SU-DHL-6 (cell line): ENCODE measurements at regions not wholly inside any gene's neighbourhood (a gene's known extent, or its start where the extent isn't known, plus 50 kb on each side); places are given as distances from the start of the nearest gene placed in this dataset.
"Not testable (repeated sequence)": the region's sequence is repeated elsewhere in the genome, so short reads cannot be mapped to it uniquely, and the experiment has no call there.

ENCODE experiments used
- H2AFZ ChIP-seq: fragments of 200-600 bp; sonication (generic); 2 replicates; pipeline ENCODE4 v1.6.1; 2014; ENCODE audit warnings: low read depth, mild to moderate bottlenecking, moderate library complexity, mixed read lengths, antibody characterized with exemption, low read length; ENCODE audit not compliant: severe bottlenecking
- H3F3A ChIP-seq: fragments of 200-600 bp; shearing (Covaris generic); 2 replicates; pipeline ENCODE4 v1.6.0; 2016; ENCODE audit warnings: antibody characterized with exemption, mild to moderate bottlenecking; ENCODE audit not compliant: insufficient read depth
- H3K27ac ChIP-seq: fragments of 200-600 bp; sonication (generic); 2 replicates; pipeline ENCODE4 v1.5.1; 2016; ENCODE audit warnings: low read depth, mild to moderate bottlenecking, low read length, moderate library complexity, mixed read lengths
- H3K27me3 ChIP-seq: fragments of 200-600 bp; sonication (generic), shearing (Covaris generic); 2 replicates; pipeline ENCODE4 v1.6.0; 2014; ENCODE audit warnings: mild to moderate bottlenecking, low read length
- H3K36me3 ChIP-seq: fragments of 200-600 bp; sonication (generic); 2 replicates; pipeline ENCODE4 v1.6.1; 2014; ENCODE audit warnings: mild to moderate bottlenecking, low read length, mixed read lengths
- H3K4me2 ChIP-seq: fragments of 300-600, 200-600 bp; shearing (Covaris generic), sonication (generic); 2 replicates; pipeline ENCODE4 v1.6.0; 2014; ENCODE audit warnings: low read length, low read depth, mild to moderate bottlenecking; ENCODE audit not compliant: poor library complexity, severe bottlenecking
- H3K4me3 ChIP-seq: fragments of 200-600 bp; sonication (generic); 2 replicates; pipeline ENCODE4 v1.5.1; 2014; ENCODE audit warnings: antibody characterized with exemption, low read length, mild to moderate bottlenecking, mixed read lengths; ENCODE audit not compliant: insufficient read depth, poor library complexity, severe bottlenecking
- H3K79me2 ChIP-seq: fragments of 200-600 bp; sonication (generic); 2 replicates; pipeline ENCODE4 v1.6.1; 2014; ENCODE audit warnings: mild to moderate bottlenecking, low read length, moderate library complexity; ENCODE audit not compliant: insufficient read depth
- H3K9ac ChIP-seq: fragments of 200-600 bp; sonication (generic); 2 replicates; pipeline ENCODE4 v1.7.0; 2014; ENCODE audit warnings: mild to moderate bottlenecking, low read length
- H3K9me2 ChIP-seq: fragments of 200-600 bp; sonication (generic); replicated peaks from 2 replicates; pipeline ENCODE4 v1.6.1; 2014; ENCODE audit warnings: low read length; ENCODE audit not compliant: insufficient read depth
- H3K9me3 ChIP-seq: fragments of 200-600 bp; sonication (generic); 2 replicates; pipeline ENCODE4 v1.6.1; 2014; ENCODE audit warnings: low read length, mixed read lengths; ENCODE audit not compliant: insufficient read depth
- H4K20me1 ChIP-seq: fragments of 200-600 bp; sonication (generic); 2 replicates; pipeline ENCODE4 v1.6.1; 2014; ENCODE audit warnings: low read depth, mild to moderate bottlenecking, antibody characterized with exemption, low read length, moderate library complexity, mixed read lengths
- EZH2phosphoT487 ChIP-seq: fragments of 200-600 bp; sonication (generic), shearing (Covaris generic); conservative IDR thresholded peaks from 2 replicates; pipeline ENCODE4 v1.6.1; 2018; ENCODE audit warnings: mild to moderate bottlenecking, antibody characterized with exemption, low read length, moderate library complexity, mixed read lengths
- TF ChIP-seq, protein P1 (sequence below): fragments of 200-600 bp; sonication (generic); IDR thresholded peaks from one replicate; pipeline ENCODE4 v1.5.1; 2017; ENCODE audit warnings: antibody characterized with exemption, mild to moderate bottlenecking, low read length, moderate library complexity; ENCODE audit not compliant: insufficient read depth, poor library complexity, severe bottlenecking

DNA sequence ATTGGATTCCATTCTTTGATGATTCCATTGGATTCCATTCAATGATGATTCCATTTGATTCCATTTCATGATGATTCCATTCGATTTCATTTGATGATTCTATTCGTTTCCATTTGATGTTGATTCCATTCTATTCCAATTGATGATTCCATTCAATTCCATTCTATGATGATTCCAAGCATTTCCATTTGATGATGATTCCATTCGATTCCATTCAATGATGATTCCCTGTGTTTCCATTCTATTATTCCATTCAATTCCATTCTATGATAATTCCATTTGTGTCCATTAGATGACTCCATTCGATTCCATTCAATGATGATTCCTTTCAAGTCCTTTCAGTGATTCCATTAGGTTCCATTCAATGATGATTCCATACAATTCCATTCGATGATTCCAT is 1090.5 kb downstream of the RPIA start:
- no peaks in the 10 kb centered on the region for H3K36me3 ChIP-seq
- H3K79me2 ChIP-seq: no peaks in the 10 kb centered on the region
- no peak overlapping the region for H3K4me3 ChIP-seq
- no peaks in the 10 kb centered on the region for H3K9me2 ChIP-seq
- no peak overlapping the region for H2AFZ ChIP-seq
- H3F3A ChIP-seq: no peaks in the 10 kb centered on the region
- no peak overlapping the region for H3K27ac ChIP-seq
- H3K9me3 ChIP-seq: peaks cover 90% of the 10 kb centered on the region; the same call in 1 of the 2 replicates
- no peak overlapping the region for H3K9ac ChIP-seq
- H4K20me1 ChIP-seq: no peaks in the 10 kb centered on the region
- H3K4me2 ChIP-seq: no peak overlapping the region
- TF ChIP-seq, protein P1, sequence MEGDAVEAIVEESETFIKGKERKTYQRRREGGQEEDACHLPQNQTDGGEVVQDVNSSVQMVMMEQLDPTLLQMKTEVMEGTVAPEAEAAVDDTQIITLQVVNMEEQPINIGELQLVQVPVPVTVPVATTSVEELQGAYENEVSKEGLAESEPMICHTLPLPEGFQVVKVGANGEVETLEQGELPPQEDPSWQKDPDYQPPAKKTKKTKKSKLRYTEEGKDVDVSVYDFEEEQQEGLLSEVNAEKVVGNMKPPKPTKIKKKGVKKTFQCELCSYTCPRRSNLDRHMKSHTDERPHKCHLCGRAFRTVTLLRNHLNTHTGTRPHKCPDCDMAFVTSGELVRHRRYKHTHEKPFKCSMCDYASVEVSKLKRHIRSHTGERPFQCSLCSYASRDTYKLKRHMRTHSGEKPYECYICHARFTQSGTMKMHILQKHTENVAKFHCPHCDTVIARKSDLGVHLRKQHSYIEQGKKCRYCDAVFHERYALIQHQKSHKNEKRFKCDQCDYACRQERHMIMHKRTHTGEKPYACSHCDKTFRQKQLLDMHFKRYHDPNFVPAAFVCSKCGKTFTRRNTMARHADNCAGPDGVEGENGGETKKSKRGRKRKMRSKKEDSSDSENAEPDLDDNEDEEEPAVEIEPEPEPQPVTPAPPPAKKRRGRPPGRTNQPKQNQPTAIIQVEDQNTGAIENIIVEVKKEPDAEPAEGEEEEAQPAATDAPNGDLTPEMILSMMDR: no peak
- no peak for TF ChIP-seq EZH2phosphoT487
- H3K27me3 ChIP-seq: no peaks in the 10 kb centered on the region

- Histone ChIP-seq H3K79me2 (no peaks in the 10 kb centered on the region), H3F3A (no peaks in the 10 kb centered on the region), H3K9me2 (no peaks in the 10 kb centered on the region), H3K4me2 (no peak overlapping the region), H3K27ac (no peak overlapping the region), H3K27me3 (no peaks in the 10 kb centered on the region), H3K9me3 (peaks cover 81% of the 10 kb centered on the region; the same call in 1 of the 2 replicates), H3K36me3 (no peaks in the 10 kb centered on the region), H3K9ac (no peak overlapping the region), H3K4me3 (no peak overlapping the region), H2AFZ (no peak overlapping the region), H4K20me1 (no peaks in the 10 kb centered on the region)
- TF ChIP-seq, protein P1: no peak
Measured at GRCh38 chr2:89784960-89785359, 1093.5 kb downstream of the RPIA start.

DNA sequence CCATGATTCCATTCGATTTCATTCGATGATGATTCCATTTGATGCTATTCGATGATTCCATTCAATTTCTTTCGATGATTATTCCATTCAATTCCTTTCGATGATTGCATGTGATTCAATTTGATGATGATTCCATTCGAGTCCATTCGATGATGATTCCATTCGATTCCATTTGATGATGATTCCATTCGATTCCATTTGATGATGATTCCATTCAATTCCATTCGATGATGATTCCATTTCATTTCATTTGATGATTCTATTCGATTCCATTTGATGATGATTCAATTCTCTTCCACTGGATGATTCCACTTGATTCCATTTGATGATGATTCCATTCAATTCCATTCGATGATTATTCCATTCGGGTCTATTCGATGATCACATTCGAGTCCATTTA is 1094.1 kb downstream of the RPIA start:
- not testable (repeated sequence) for H3K9me2 ChIP-seq, H3K4me3 ChIP-seq, H2AFZ ChIP-seq, H3K79me2 ChIP-seq, H3K27ac ChIP-seq, H3F3A ChIP-seq, H3K4me2 ChIP-seq, H4K20me1 ChIP-seq, H3K9ac ChIP-seq, H3K36me3 ChIP-seq, H3K27me3 ChIP-seq
- peaks cover 76% of the 10 kb centered on the region; the same call in 1 of the 2 replicates for H3K9me3 ChIP-seq

- not testable (repeated sequence) for H3K27me3 ChIP-seq, H3K4me2 ChIP-seq, H2AFZ ChIP-seq, H3K36me3 ChIP-seq, H3K79me2 ChIP-seq, H3F3A ChIP-seq, H3K27ac ChIP-seq, H3K9me2 ChIP-seq, H4K20me1 ChIP-seq, H3K9ac ChIP-seq, H3K4me3 ChIP-seq
- peaks cover 77% of the 10 kb centered on the region; the same call in 1 of the 2 replicates for H3K9me3 ChIP-seq
Measured at GRCh38 chr2:89786642-89787041, 1095.2 kb downstream of the RPIA start.

DNA sequence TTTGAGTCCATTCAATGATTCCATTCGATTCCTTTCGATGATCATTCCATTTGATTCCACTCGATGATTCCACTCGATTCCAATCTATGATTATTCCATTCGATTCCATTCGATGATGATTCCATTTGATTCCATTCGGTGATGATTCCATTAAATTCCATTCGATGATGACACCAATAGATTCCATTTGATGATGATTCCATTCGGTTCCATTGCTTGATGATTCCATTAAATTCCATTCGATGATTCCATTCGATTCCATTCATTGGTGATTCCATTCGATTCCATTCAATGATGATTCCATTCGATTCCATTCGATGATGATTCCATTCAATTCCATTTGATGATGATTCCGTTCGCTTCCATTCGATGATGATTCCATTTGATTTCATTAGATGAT is 1104.1 kb downstream of the RPIA start:
- not testable (repeated sequence) for H4K20me1 ChIP-seq, H3K27ac ChIP-seq, H3K27me3 ChIP-seq, H2AFZ ChIP-seq, H3K9ac ChIP-seq, H3F3A ChIP-seq, H3K9me2 ChIP-seq, H3K79me2 ChIP-seq, H3K36me3 ChIP-seq, H3K4me2 ChIP-seq, H3K4me3 ChIP-seq
- peaks cover 73% of the 10 kb centered on the region for H3K9me3 ChIP-seq
